HG02938 (cell line): ENCODE measurements at regions not wholly inside any gene's neighbourhood (a gene's known extent, or its start where the extent isn't known, plus 50 kb on each side); places are given as distances from the start of the nearest gene placed in this dataset.

Experiments used
- ATAC-seq: cut with Tn5 transposase; IDR thresholded peaks from one replicate; pipeline ENCODE4 v1.9.1; 2021; ENCODE audit warnings: mild to moderate bottlenecking, moderate library complexity; ENCODE audit not compliant: unreplicated experiment

- ATAC-seq: no peak
Measured at GRCh38 chr7:54632696-54633095, 90.5 kb downstream of the VSTM2A start.

DNA sequence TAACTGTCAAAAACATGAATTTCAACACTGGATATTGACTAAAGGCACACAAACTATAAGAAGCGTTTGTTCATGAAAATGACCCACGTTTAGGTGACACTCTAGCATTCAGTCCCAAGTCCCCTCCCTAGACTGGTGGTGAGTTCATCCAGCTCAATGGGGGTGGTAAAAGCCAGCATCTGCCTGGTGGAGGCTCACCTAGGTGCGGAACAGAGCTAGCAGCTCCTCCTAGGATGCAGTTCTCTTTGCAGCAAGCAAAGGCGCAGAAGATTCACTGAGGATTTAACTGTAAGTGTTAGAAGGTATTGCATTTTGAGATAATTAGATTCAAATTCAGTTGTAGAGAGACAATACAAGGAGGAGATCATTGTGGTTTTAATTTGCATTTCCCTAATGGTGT lies 87.6 kb downstream of the VSTM2A start:
- ATAC-seq: no peak

DNA sequence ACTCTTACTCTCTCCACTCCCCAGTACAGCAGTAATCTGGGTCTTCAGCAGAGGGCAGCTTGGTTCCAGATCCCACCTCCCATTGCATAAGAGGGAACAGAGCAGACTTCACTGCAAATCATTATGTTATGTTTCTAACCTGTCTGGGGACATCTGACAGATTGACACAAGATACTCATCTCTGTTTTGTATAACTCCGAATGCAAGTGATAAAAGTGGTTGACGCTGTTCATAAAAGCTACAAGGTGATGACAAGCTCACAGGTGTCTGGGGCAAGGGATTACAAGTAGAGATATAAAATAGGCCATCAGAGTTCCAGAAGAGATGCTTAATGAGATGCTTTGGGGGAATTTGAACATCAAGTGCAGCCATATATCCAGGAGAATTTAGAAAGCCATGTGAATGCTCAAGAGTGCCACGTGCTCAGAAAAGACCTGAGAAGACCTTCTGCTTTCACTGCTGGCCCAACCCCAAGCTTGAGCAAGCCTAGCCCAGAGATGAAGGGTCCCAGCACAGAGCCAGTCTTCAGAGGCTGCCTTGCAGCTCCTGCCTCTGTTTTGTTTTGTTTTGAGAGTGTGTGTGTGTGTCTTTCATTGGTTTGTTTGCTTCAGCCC lies 80.6 kb downstream of the VSTM2A start:
- ATAC-seq: no peak
